Right ventricle myocardium superior (tissue), 1 donor: ENCODE measurements at regions not wholly inside any gene's neighbourhood (a gene's known extent, or its start where the extent isn't known, plus 50 kb on each side); places are given as distances from the start of the nearest gene placed in this dataset.

Experiments
- ATAC-seq: fragments of 200-7000 bp; cut with Tn5 transposase; one replicate; pipeline ENCODE4 v1.9.1; 2020; ENCODE audit warnings: mild to moderate bottlenecking; ENCODE audit not compliant: poor library complexity
- DNase-seq: peaks from one replicate; pipeline ENCODE4 v3.0.0-alpha.2; 2020
- intact Hi-C: fragments of 100-400 bp; cut with DNase I; formaldehyde crosslinking; loops from one replicate; pipeline ENCODE4 v1.11.2; 2022
- donor health status: DM: no; HTN: yes; CAD: no; lungs with severe emphysema.

- intact Hi-C loops = no loop called here
- ATAC-seq (no peak), DNase-seq (no peak)
These were observed 599.9 kb upstream of the IGFBP7 start for GRCh38 chr4:57710053-57710452.

DNA sequence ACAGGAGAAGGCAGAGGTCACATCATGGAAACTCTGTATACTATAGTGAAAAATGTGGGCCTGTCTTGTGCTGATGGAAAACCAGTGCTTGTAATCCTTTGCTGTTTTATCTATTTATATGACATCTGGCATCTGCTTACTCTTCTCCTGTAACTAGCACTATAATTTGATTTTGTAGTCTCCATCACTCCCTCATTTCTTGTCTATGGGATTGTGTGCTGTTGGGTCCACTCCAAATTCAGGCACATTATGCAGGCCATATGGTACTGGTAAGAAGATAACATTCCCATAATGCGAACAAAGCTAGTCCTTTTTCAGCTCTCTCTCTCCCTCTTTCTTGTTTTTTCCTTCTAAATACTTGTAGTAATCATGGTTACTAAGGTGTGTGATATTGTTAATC, 581.2 kb upstream of the IGFBP7 start:
- no peak for DNase-seq
- no peak for ATAC-seq
- intact Hi-C loops = no loop called here

- DNase-seq (no peak), ATAC-seq (no peak)
- intact Hi-C loops = no loop called here
These were observed 579.6 kb upstream of the IGFBP7 start for GRCh38 chr4:57689693-57690205.

- no peak for DNase-seq
- no peak for ATAC-seq
- intact Hi-C loops = no loop called here
These were observed 572.1 kb upstream of the IGFBP7 start for GRCh38 chr4:57682275-57682674.

DNA sequence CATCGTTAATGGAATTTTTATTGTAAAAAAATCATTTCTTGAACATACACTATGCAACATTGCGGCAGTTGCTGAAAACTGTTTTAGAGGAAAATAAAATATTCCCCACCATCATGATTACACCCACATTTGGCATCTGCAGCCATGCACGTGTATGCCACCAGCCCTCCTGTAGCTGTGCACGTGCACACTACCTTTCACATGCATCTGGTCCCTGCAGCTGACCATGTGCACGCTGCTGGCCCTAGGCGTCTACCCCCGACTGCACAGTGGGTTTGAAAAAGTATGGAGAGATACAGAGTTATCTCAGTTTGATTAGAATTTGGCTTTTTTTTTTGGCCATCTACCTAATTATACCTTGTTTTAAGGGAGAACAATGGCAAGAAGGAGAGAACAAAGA, 569.8 kb upstream of the IGFBP7 start:
- no peak for DNase-seq
- ATAC-seq = no peak
- intact Hi-C loops = no loop called here

GRCh38 chr4:57676394-57676793, 566.2 kb upstream of the IGFBP7 start:
- DNase-seq = no peak
- intact Hi-C loops = no loop called here
- ATAC-seq = no peak

DNA sequence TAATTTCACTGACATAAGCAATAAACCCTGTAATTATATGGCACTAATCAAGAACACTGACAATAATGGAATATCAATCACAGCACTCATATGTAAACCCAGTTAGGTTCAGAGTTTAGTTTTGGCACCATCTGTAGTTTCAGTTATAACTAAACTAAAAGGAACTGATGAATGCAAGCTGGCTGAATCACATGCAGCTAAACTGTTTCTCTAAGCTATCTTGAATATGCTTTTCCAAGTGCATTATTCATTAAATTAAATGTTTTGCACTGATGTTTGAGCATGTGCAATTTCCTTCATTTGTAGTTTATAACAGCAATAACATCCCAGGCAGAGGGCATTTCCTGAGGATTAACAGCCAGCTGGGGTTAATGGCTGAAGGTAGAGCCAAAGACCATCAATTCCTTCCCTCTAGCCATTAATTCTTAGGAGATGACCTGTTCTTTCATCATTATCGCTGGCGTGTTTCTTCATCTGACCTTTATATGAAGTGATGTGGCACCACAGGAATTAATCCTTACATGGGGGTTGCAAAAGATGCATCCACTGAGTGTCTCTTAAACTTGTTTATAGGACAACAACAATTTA, 562.8 kb upstream of the IGFBP7 start:
- intact Hi-C loops = no loop called here
- ATAC-seq = no peak
- DNase-seq = no peak

- ATAC-seq = no peak
- intact Hi-C loops = no loop called here
These were observed 558.4 kb upstream of the IGFBP7 start for GRCh38 chr4:57668621-57669020.

GRCh38 chr4:57665806-57666205, 555.6 kb upstream of the IGFBP7 start:
- intact Hi-C loops = no loop called here
- ATAC-seq = no peak

More at GRCh38 chr4:57668621-57669020, 558.4 kb upstream of the IGFBP7 start:
- no peak for DNase-seq

GRCh38 chr4:57661517-57662090, 551.4 kb upstream of the IGFBP7 start:
- DNase-seq (no peak), ATAC-seq (no peak)
- intact Hi-C loops = no loop called here

More at GRCh38 chr4:57665806-57666205, 555.6 kb upstream of the IGFBP7 start:
- no peak for DNase-seq

- DNase-seq = no peak
- intact Hi-C loops = no loop called here
- ATAC-seq = no peak
These were observed 548.5 kb upstream of the IGFBP7 start for GRCh38 chr4:57658673-57659072.

DNA sequence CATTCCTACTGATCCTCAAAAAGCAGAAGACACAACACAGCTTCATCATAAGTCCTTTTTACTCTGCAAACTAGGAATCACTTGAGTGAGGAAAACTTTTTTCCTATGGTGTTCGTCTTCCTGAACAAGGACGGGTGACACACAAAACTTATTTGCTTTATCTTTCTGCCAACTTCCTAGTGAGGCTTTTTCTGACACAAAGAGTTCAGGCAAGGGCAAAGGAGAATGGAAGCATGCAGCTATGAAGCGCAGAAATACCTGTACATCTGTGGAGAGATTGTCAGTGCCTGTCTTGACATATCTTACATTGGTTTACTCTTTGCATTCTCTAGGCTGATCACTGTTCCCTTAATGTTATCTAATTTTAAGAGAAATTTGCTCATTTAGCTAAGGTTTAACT, 548.0 kb upstream of the IGFBP7 start:
- intact Hi-C loops = no loop called here
- no peak for ATAC-seq
- no peak for DNase-seq

DNA sequence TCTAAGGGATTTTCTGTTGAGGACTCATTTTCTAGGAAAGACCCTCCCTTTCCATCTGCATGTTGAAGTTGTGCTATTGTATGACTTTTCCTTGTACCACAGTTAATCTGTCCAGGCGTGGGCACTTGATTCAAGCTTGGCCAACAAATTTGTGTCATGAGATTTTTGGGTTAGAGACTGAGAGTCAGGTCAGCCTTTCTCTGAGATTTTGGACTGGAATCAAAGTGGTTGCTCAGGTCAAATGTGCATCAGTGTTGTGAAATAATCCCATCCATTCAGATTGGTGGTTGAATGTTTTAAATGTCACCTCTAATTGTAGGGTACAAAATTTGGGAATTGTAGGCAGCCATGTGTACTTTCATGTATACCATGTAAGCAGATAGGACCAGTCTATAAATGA, 545.2 kb upstream of the IGFBP7 start:
- ATAC-seq (no peak), DNase-seq (no peak)
- intact Hi-C loops = no loop called here

- DNase-seq = no peak
- intact Hi-C loops = no loop called here
- no peak for ATAC-seq
These were observed 542.6 kb upstream of the IGFBP7 start for GRCh38 chr4:57652779-57653178.

- intact Hi-C loops = no loop called here
- ATAC-seq (no peak), DNase-seq (no peak)
These were observed 530.4 kb upstream of the IGFBP7 start for GRCh38 chr4:57640391-57641100.

- intact Hi-C loops = no loop called here
- ATAC-seq = no peak
- DNase-seq = no peak
These were observed 529.6 kb upstream of the IGFBP7 start for GRCh38 chr4:57639561-57640382.

DNA sequence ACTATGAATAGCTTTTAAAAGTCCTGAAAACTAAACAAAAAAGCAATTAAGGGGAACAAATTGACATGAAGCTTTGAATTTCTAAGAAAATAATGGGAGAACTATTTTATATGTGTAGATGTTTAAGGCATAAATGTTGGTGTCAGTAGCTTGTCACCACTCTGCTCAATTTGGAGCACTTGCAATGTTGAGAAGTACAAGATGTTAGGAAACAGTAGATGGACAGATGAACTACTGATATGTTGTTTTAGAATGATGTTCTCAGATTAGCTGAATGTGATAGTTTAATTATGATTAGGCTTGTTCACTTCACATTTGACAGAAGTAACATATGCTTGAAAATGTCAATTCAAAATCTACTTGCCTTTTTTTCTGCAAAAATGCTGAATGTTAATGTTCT, 525.7 kb upstream of the IGFBP7 start:
- ATAC-seq (no peak), DNase-seq (no peak)
- intact Hi-C loops = no loop called here

GRCh38 chr4:57633212-57633859, 523.2 kb upstream of the IGFBP7 start:
- ATAC-seq (no peak), DNase-seq (no peak)
- intact Hi-C loops = no loop called here

DNA sequence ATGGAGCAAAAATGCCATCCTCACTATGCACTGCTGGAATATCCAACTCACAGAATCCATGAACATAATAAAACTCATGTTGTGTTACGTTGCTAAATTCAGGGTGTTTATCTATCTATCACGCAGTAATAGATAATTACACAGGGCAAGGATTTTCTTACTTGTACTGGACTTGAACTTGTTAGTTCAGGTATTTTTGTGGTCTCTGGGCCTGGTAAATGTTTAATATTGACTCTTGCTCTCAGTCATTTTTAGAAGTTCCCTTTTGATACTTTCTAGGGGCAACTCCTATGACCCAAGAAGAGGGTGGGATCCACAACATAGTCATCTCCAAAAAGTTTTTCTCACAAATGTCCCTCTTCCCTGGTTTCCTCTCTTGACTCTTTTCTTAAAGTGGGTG, 522.4 kb upstream of the IGFBP7 start:
- DNase-seq = no peak
- ATAC-seq = no peak
- intact Hi-C loops = no loop called here
